ENCODE measurements at regions not wholly inside any gene's neighbourhood (a gene's known extent, or its start where the extent isn't known, plus 50 kb on each side); places are given as distances from the start of the nearest gene placed in this dataset.

DNA sequence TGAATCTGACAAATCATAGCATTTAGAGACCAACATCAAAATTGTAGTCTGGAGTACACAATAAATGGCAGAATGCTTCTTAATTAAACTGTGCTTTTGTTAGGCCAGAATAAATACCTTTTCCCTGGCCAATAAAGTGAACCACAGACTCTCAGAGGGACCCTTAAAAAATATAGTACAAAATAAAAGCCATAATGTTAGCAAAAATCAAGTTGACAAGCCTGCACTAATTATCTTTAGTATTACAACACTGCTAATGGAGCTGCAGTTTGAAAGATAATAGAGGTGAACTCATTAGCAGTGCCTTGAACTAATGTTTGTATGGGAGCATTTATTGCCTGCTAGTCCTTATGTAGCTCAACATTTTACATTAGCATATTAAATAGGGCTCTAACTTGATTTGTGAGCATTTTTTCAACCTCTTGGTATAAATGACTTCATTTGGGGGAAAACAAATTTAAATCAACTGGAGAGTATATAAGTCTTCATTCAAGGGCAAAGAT lies 801.3 kb downstream of the EPHA3 start (continued):
- TF ChIP-seq, protein P1, sequence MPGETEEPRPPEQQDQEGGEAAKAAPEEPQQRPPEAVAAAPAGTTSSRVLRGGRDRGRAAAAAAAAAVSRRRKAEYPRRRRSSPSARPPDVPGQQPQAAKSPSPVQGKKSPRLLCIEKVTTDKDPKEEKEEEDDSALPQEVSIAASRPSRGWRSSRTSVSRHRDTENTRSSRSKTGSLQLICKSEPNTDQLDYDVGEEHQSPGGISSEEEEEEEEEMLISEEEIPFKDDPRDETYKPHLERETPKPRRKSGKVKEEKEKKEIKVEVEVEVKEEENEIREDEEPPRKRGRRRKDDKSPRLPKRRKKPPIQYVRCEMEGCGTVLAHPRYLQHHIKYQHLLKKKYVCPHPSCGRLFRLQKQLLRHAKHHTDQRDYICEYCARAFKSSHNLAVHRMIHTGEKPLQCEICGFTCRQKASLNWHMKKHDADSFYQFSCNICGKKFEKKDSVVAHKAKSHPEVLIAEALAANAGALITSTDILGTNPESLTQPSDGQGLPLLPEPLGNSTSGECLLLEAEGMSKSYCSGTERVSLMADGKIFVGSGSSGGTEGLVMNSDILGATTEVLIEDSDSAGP (CRISPR knock-in tag; IDR thresholded peaks at IDR 0.05; ENCODE audit: borderline replicate concordance): no peak
- TF ChIP-seq, protein P2, sequence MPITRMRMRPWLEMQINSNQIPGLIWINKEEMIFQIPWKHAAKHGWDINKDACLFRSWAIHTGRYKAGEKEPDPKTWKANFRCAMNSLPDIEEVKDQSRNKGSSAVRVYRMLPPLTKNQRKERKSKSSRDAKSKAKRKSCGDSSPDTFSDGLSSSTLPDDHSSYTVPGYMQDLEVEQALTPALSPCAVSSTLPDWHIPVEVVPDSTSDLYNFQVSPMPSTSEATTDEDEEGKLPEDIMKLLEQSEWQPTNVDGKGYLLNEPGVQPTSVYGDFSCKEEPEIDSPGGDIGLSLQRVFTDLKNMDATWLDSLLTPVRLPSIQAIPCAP (CRISPR knock-in tag; IDR thresholded peaks at IDR 0.05; ENCODE audit: low read depth): no peak
- TF ChIP-seq, protein P3, sequence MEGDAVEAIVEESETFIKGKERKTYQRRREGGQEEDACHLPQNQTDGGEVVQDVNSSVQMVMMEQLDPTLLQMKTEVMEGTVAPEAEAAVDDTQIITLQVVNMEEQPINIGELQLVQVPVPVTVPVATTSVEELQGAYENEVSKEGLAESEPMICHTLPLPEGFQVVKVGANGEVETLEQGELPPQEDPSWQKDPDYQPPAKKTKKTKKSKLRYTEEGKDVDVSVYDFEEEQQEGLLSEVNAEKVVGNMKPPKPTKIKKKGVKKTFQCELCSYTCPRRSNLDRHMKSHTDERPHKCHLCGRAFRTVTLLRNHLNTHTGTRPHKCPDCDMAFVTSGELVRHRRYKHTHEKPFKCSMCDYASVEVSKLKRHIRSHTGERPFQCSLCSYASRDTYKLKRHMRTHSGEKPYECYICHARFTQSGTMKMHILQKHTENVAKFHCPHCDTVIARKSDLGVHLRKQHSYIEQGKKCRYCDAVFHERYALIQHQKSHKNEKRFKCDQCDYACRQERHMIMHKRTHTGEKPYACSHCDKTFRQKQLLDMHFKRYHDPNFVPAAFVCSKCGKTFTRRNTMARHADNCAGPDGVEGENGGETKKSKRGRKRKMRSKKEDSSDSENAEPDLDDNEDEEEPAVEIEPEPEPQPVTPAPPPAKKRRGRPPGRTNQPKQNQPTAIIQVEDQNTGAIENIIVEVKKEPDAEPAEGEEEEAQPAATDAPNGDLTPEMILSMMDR (CRISPR knock-in tag; IDR thresholded peaks at IDR 0.05): no peak
- no peak for TF ChIP-seq ERF (CRISPR knock-in tag; IDR thresholded peaks at IDR 0.05)
- no peak for TF ChIP-seq ZC3H13 (CRISPR knock-in tag; IDR thresholded peaks at IDR 0.05)

DNA sequence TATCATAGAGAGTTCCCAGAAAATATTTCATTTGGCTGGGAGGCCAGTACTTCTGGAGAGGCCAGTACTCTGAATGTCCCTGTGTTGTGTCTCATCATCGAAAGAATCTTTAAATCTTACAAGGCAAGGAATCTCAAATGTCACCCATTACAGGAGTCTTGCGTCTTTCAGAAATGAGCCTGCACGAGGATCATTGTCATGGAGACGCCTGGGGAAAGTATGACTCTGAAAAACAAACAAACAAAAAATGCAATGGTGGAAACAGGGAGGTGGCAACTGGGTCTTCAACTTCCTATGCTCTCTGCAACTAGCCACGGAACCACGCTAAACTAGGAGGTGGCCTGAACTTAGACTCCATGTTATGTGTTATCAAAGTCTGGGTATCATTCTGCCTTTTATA lies 804.6 kb downstream of the EPHA3 start:
- Histone ChIP-seq H3K9ac (ENCODE audit: insufficient read depth, low read depth, low read length) (no peak overlapping the region), H3K79me2 (ENCODE audit: insufficient read depth, low read length) (no peaks in the 10 kb centered on the region), H3K4me3 (replicated peaks in 1 of 3; ENCODE audit: insufficient read depth in 1 of 3, low read depth in 2 of 3, low read length in 3 of 3) (no peak overlapping the region), H3K36me3 (replicated peaks in 1 of 2; ENCODE audit: control insufficient read depth in 1 of 2, insufficient read depth in 2 of 2, low read length in 2 of 2) (no peaks in the 10 kb centered on the region), H2AFZ (ENCODE audit: low read length) (no peak overlapping the region), H3K4me1 (ENCODE audit: insufficient read depth, low read length) (no peaks in the 10 kb centered on the region), H3K27me3 (ENCODE audit: control insufficient read depth in 1 of 2, insufficient read depth in 2 of 2, low read length in 2 of 2) (no peaks in the 10 kb centered on the region), H3K27ac (ENCODE audit: extremely low read length, insufficient read depth, low read length) (no peak overlapping the region), H3K9me3 (ENCODE audit: low read length) (peaks cover 4% of the 10 kb centered on the region; the same call in 1 of the 2 replicates), H4K20me1 (ENCODE audit: insufficient read depth, low read length) (no peaks in the 10 kb centered on the region), H3K4me2 (ENCODE audit: low read depth, low read length) (no peak overlapping the region)
- no peak for DNase-seq (ENCODE audit: low spot score)
- no peak for TF ChIP-seq TAF15 (IDR thresholded peaks at IDR 0.05; ENCODE audit: low read depth, low read length, poor library complexity, severe bottlenecking)
- no peak for ATAC-seq
- no peak for FAIRE-seq
- CTCF ChIA-PET (ENCODE audit: low intra/inter-chr PET ratio, low total read pairs): no interaction called here
- BruUV-seq (replicated peaks): no TSS peak
- POLR2A ChIA-PET: no interaction called here
- intact Hi-C loops (cut with micrococcal nuclease; ENCODE audit: unreplicated experiment): no loop called here
- WGBS (ENCODE audit: low lambda C conversion rate): 2% methylated on average over 6 of the region's 6 CpGs
- in situ Hi-C loops (cut with HindIII; ENCODE audit: extremely low pct_ligation_motif_present, low pct_unique_long_range_greater_than_20kb): no loop called here

All from HepG2 (cell line).